ENCODE measurements at regions not wholly inside any gene's neighbourhood (a gene's known extent, or its start where the extent isn't known, plus 50 kb on each side); places are given as distances from the start of the nearest gene placed in this dataset.

- TF ChIP-seq, protein P1, sequence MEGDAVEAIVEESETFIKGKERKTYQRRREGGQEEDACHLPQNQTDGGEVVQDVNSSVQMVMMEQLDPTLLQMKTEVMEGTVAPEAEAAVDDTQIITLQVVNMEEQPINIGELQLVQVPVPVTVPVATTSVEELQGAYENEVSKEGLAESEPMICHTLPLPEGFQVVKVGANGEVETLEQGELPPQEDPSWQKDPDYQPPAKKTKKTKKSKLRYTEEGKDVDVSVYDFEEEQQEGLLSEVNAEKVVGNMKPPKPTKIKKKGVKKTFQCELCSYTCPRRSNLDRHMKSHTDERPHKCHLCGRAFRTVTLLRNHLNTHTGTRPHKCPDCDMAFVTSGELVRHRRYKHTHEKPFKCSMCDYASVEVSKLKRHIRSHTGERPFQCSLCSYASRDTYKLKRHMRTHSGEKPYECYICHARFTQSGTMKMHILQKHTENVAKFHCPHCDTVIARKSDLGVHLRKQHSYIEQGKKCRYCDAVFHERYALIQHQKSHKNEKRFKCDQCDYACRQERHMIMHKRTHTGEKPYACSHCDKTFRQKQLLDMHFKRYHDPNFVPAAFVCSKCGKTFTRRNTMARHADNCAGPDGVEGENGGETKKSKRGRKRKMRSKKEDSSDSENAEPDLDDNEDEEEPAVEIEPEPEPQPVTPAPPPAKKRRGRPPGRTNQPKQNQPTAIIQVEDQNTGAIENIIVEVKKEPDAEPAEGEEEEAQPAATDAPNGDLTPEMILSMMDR (IDR thresholded peaks at IDR 0.05), result no peak
- no peak for TF ChIP-seq POLR2A (IDR thresholded peaks at IDR 0.05)
Measured at GRCh38 chr6:82035526-82035925, 212.0 kb downstream of the IBTK start.
